Left lobe of liver (tissue), 2 donors: ENCODE measurements at regions not wholly inside any gene's neighbourhood (a gene's known extent, or its start where the extent isn't known, plus 50 kb on each side); places are given as distances from the start of the nearest gene placed in this dataset.

ENCODE experiments used
- ATAC-seq: fragments of 200-7000 bp; cut with Tn5 transposase; one replicate; pipeline ENCODE4 v1.9.1; 2020; ENCODE audit warnings: mild to moderate bottlenecking, moderate library complexity
- DNase-seq: peaks from one replicate; pipeline ENCODE4 v3.0.0-alpha.2; 2020; ENCODE audit warnings: low spot score
- donor health status: DM: no; HTN: no; CAD: no; lungs with moderate emphysema.
- donor health status: DM: no; HTN: yes; CAD: no.

DNA sequence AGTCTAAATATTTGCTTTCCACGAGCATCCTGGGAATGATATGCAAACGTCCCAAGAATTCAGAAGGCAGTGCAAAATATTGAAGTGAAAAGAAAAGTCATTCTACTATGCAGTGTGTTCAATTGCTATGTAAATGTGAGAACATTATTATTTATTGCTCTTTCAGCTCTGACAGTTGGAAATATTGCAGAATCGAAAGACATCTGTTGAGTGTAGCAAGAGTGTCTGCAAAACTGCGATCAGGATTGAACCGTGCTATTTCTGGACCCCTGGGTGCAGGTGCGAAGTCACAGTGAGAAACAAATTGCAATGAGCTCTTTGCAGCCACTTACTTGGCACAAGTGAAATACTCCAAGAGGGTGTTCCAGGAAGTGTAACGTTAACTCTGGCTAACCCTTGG lies 566.4 kb downstream of the AJAP1 start:
- DNase-seq (no peak), ATAC-seq (no peak)

GRCh38 chr1:5220421-5220820 lies 566.0 kb downstream of the AJAP1 start:
- DNase-seq: no peak
- ATAC-seq: no peak

GRCh38 chr1:5200006-5200405 lies 545.6 kb downstream of the AJAP1 start:
- ATAC-seq (no peak), DNase-seq (no peak)

- DNase-seq (no peak), ATAC-seq (no peak)
Measured at GRCh38 chr1:5198328-5198727, 543.9 kb downstream of the AJAP1 start.

- no peak for ATAC-seq
- no peak for DNase-seq
Measured at GRCh38 chr1:5191470-5191869, 537.1 kb downstream of the AJAP1 start.

DNA sequence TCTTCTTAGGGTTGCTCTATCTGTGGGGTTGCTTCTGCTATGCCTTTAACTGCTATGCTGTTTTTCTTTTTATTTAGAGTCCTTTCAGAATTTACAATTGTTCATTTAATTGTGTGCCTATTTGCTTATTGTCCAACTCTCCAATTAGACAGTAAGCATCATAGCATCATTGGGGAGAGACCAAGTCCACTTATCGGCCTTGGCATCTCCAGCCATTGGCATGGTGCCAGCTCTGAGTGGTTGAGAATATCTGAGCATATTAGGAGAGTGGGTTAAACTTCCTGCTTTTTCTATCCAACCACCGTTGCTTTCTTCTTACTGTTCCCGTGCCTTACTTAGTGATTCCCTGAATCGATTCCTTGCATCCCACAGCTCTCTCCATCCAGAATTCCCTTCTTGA lies 535.0 kb downstream of the AJAP1 start:
- ATAC-seq (no peak), DNase-seq (no peak)

DNA sequence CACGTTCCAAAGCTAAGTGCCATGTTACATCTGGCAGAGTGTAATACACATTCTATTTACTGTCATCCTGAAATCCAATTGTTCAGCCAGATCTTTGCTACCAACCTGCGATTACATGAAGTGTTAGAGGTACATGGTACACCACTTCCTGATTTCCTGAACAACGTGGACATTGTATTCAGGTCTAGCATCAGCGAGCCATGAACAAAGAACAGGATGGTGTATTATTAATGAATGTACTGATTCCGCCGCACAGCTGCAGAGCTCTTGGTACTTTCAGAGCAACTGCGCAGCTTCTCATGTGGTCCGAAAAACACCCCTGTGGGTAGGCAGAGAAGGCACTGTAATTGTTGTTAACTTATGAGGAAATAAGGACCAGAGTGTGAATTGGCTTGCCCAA lies 511.4 kb downstream of the AJAP1 start:
- DNase-seq: no peak
- no peak for ATAC-seq

DNA sequence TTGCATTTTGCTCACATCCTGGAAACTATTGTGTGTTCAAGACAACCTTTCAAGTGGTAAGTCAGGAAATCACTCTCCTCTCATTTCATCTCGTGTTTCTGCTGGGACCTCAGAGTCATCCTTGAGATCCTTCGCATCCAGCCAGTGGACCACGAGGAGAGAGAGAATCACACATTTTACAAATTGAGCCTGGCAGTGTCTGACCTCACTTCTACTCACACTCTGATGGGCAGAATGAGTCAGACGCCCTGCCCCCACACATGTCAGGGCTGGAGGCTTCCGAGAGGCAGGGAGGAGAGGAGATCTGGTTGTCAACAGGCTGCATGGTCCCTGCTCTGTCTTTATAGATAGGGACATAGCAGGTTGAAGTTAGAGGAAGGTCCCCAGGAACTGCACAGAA lies 509.7 kb downstream of the AJAP1 start:
- no peak for ATAC-seq
- DNase-seq: no peak

GRCh38 chr1:5161372-5161771 lies 507.0 kb downstream of the AJAP1 start:
- DNase-seq: no peak
- no peak for ATAC-seq

- no peak for ATAC-seq
- DNase-seq: no peak
Measured at GRCh38 chr1:5157175-5157574, 502.8 kb downstream of the AJAP1 start.

GRCh38 chr1:5156416-5157120 lies 502.2 kb downstream of the AJAP1 start:
- no peak for DNase-seq
- no peak for ATAC-seq

GRCh38 chr1:5151511-5151910 lies 497.1 kb downstream of the AJAP1 start:
- DNase-seq (no peak), ATAC-seq (no peak)

DNA sequence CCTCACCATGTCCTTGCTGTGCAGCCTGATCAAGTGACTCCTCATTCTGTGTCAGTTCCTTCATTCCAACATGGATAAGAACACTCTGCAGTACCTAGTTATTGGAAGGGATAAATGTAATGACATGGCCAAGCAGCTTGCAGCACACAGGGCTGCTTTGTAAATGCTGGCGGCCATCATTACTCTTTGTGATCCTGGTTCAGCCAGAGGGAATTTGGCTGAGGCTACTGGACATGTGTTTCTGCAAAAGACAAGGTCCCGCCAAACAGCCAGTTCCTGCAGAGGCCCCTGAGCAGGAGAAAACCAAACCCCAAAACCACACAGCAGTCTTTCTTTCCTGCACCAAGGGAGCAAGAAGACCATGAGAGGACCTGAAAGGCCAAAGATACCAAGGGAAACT lies 495.8 kb downstream of the AJAP1 start:
- DNase-seq: no peak
- no peak for ATAC-seq

- DNase-seq: no peak
- ATAC-seq: no peak
Measured at GRCh38 chr1:5147806-5148205, 493.4 kb downstream of the AJAP1 start.

DNA sequence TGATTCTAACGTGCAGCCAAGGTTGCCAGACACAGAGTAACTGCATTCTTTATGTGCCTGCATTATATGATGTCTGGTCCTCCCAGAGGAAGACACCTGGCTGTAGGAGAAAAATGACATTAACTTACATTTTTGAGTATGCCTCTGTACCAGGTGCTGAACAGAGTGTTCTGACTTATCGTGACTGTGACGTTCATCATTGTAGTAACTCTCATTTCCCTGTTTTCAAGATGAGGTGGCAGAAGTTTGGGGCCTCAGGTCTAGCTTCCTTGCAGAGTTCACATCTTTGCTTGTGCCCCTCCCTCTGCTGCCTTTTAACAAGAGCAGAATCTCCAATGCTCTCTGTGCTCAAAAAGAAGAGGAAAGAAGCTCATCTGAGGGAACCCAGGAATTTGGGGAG lies 488.0 kb downstream of the AJAP1 start:
- no peak for DNase-seq
- no peak for ATAC-seq

DNA sequence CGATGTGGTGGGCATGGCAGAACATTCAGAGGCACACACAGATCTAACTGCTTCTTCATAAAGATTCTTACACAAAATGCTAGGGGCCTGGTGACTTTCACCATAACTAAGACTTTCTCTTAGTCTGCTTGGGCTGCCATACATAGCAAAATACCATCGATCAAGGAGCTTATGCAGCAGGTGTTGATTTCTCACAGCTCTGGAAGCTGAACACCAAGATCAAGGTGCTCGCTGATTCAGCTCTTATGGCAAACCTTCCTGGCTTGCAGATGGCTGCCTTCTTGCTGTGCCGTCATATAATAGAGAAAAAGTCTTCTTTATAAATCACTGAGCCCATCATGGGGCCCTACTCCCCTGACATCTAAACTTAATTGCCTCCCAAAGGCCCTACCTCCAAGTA lies 487.3 kb downstream of the AJAP1 start:
- ATAC-seq (no peak), DNase-seq (no peak)

GRCh38 chr1:5140962-5141361 lies 486.6 kb downstream of the AJAP1 start:
- ATAC-seq: no peak
- DNase-seq: no peak

- no peak for DNase-seq
- no peak for ATAC-seq
Measured at GRCh38 chr1:5140136-5140535, 485.7 kb downstream of the AJAP1 start.

DNA sequence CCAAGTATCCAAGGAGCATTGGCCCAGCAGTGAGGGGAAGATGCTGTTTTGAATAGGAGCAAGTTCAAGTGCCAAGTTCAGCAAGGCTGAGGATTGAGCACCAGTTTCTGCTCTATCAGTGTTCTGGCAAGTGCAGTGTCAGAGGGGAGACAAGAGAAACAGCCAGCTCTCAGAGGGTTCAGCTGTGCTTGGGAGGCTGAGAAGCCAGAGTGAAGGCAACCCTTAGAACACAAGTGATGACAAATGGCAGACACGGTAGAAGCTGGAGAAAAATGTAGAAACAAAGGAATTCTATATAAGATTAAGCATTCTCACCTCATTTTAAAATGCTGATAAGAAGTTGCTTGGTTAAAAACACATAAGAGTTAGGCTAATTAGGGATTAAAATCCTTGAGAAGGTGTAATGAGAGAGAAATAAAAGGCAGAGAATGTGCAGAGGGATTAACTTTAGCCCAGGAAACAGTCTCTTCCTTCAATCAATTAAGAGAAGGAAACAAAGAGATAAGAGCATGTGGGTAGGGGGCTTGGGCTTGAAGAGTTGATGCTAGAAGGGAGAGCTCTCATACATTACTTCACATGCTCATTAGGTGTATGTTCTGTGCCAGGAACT lies 475.4 kb downstream of the AJAP1 start:
- no peak for ATAC-seq
- DNase-seq: no peak

DNA sequence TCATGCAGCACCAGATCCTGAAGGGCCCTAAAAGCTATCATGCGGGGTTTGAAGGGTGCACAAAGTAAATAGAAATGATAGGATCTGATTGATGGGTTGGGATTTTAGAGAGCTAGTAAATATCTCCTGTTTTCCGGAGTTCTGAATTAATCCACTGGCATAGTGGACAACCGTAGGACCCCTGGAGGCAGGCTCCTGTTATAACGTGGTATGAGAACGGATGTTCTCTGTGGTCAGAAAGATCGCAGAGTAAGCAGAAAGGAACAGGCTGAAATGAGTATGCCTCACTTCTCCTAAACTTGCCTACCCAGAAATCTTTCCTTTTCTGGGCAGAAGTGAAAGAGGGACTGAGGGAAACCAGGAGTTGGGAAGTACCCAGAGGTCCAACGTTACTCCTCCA lies 470.8 kb downstream of the AJAP1 start:
- no peak for ATAC-seq
- DNase-seq: no peak

DNA sequence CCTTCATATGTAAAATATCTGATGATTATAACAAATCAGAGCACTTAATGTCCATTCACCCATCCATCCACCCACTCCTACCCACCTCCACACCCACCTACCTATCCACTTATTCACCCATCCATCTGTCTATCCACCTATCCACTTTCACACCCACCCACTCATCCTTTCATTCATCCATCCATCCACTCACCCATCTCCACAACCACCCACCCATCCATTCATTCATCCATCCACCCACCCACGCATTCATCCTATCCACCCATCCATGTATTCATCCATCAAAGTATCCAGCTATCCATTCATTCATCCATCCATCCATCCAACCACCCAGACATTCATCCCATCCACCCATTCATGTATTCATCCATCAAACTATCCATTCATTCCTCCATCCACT lies 466.1 kb downstream of the AJAP1 start:
- ATAC-seq (no peak), DNase-seq (no peak)

DNA sequence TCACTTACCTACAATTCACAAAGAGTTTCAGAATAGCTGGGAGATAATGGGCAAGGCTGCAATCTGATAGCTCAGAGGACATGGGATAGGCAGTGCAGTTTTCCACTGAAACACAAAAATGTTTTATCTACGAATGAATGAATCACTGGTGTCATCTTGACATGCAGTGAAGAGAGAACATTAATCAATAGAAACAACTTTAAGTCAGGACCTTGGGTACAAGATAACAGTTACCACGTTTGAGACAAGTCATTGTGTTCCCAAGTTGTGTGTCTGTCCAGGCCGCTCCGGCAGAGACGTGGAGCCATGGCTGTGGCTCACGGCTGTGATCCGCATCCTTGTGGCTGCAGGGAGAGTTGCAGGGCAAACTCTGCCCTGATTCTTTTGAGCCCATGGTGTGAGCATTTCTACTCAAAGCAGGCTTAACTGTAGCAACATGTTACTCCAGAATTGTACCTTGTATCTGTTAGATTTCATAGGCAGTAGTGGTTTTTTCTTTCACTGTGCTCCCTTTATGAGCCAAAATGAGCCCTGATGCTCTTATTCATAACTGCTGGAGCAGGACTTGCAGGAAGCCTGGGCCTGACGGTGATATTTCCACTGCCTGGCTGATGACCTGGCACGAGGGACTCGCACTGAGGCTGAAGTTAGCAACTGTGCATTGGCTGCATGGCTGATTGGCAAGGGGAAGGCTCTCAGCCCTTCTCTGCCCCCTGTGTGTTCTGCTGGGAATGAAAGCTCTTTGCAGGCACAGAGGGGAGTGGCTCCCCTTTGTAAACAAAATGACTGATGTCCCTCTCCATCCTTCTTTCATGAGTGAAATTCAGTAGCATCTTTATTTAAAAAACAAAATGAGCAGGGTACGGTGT lies 465.2 kb downstream of the AJAP1 start:
- peak; percentile 56 for ATAC-seq
- DNase-seq: no peak
